ENCODE measurements at regions not wholly inside any gene's neighbourhood (a gene's known extent, or its start where the extent isn't known, plus 50 kb on each side); places are given as distances from the start of the nearest gene placed in this dataset.

DNA sequence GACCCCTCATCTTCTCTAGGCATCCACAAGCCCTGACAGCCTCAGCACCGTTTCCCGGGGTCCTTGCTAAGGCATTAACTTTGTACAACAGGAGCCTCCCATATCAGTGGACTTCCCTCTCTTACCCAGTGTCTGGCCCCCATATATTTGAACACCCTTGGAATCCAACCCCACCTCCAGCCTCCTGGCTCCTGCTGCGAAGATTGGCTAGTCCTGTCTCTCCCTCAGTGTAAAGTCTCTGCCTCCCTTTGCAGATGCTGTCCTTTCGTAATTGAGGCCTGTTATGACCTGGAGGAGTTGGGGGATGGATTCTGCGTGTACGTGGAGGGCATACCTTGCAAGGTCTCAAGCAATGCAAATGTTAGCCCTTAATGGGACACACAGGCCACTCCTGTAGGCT, 413.7 kb downstream of the IRS2 start:
- H3K4me3 ChIP-seq (ENCODE audit: low read length in 2 of 2), result no peak overlapping the region
- H3K9ac ChIP-seq (ENCODE audit: low read depth in 1 of 2, low read length in 2 of 2), result no peak overlapping the region
- no peaks in the 10 kb centered on the region for H3K4me1 ChIP-seq (ENCODE audit: control insufficient read depth in 2 of 2, insufficient read depth in 2 of 2, low read length in 2 of 2)
- no peak overlapping the region for H3K27ac ChIP-seq (ENCODE audit: low read depth in 2 of 2, low read length in 2 of 2)
- H3K9me3 ChIP-seq (ENCODE audit: control insufficient read depth in 2 of 2, low read length in 2 of 2), result no peaks in the 10 kb centered on the region
- no peaks in the 10 kb centered on the region for H3K27me3 ChIP-seq (ENCODE audit: control insufficient read depth in 2 of 2, insufficient read depth in 2 of 2, low read length in 2 of 2)
- no peaks in the 10 kb centered on the region for H3K36me3 ChIP-seq (ENCODE audit: control insufficient read depth in 2 of 2, insufficient read depth in 2 of 2, low read length in 2 of 2)

DNA sequence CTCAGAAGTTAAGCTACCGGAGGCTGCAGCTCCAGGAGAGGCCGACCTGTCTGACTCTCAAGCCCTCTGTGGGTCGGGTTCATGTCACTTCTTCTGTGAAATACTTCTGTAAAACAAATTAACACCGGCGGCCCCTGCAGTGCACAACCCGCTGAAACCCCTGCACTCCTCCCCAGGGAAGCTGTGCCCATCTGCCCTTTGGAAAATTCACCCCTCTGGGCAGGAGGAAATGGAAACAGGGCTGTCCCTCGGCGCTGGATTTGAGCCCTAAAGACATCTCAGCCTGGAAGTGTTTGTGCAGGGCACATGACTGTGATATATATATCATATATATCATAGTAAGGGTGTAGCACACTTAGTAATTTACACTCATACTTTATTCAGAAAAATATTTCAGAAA, 415.3 kb downstream of the IRS2 start:
- no peaks in the 10 kb centered on the region for H3K27me3 ChIP-seq (ENCODE audit: control insufficient read depth in 2 of 2, insufficient read depth in 2 of 2, low read length in 2 of 2)
- no peaks in the 10 kb centered on the region for H3K36me3 ChIP-seq (ENCODE audit: control insufficient read depth in 2 of 2, insufficient read depth in 2 of 2, low read length in 2 of 2)
- H3K27ac ChIP-seq (ENCODE audit: low read depth in 2 of 2, low read length in 2 of 2), result no peak overlapping the region
- H3K9ac ChIP-seq (ENCODE audit: low read depth in 1 of 2, low read length in 2 of 2), result no peak overlapping the region
- no peaks in the 10 kb centered on the region for H3K9me3 ChIP-seq (ENCODE audit: control insufficient read depth in 2 of 2, low read length in 2 of 2)
- H3K4me1 ChIP-seq (ENCODE audit: control insufficient read depth in 2 of 2, insufficient read depth in 2 of 2, low read length in 2 of 2), result no peaks in the 10 kb centered on the region
- H3K4me3 ChIP-seq (ENCODE audit: low read length in 2 of 2), result no peak overlapping the region

DNA sequence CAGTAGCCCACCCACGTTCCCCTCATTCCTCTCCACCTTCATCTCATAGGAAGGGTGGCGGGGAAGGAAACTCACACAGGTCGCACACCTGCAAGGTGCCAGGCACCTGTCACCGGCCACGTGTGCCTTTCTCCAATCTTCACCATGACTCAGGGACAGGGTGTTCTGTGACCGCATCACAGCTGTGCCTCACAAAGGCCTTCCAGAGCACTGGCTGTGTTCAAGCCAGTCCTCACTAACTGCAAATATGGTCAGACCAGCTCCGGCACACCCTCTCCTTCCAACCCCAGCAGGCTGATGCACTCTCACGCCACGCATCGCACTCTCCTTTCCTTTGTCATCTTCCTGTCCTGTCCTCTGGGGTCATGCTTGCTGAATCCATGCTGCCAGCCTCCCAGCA, 415.9 kb downstream of the IRS2 start:
- H3K27me3 ChIP-seq (ENCODE audit: control insufficient read depth in 2 of 2, insufficient read depth in 2 of 2, low read length in 2 of 2), result no peaks in the 10 kb centered on the region
- H3K27ac ChIP-seq (ENCODE audit: low read depth in 2 of 2, low read length in 2 of 2), result no peak overlapping the region
- no peaks in the 10 kb centered on the region for H3K9me3 ChIP-seq (ENCODE audit: control insufficient read depth in 2 of 2, low read length in 2 of 2)
- H3K9ac ChIP-seq (ENCODE audit: low read depth in 1 of 2, low read length in 2 of 2), result no peak overlapping the region
- H3K4me1 ChIP-seq (ENCODE audit: control insufficient read depth in 2 of 2, insufficient read depth in 2 of 2, low read length in 2 of 2), result no peaks in the 10 kb centered on the region
- H3K36me3 ChIP-seq (ENCODE audit: control insufficient read depth in 2 of 2, insufficient read depth in 2 of 2, low read length in 2 of 2), result no peaks in the 10 kb centered on the region
- H3K4me3 ChIP-seq (ENCODE audit: low read length in 2 of 2), result no peak overlapping the region

DNA sequence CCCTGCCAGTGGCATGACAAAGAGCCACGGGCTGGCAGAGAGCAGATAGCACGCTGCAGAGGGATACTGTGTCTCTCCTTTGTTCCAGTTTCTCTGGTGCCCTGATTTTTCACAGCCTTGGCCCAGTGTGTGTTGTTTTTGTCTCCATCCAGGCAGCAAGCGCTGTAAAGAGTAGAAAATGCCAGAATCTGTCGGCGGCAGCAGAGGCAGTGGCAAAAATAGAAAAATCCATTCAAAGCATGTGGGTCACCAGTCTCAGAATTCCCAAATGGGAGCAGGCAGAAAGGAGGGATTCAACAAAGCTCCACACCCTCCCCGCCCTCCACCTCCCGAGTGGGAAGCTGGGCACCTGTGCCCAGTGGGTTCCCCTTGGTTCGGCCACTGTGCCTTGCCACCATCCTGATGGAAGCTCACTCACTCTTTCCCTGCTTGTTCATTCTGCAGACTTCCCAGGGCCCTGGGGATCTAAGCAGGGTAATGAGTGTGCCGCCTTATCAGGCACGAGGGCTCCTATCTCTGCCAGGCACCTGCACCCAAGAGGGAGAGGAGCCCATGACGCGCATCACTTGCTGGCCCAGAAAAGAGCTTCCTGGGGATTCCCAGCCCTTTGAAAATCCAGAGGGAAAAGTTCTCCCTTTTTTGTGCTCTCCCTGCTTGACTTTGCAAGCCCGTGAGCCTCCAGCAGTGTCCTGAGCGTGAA, 416.9 kb downstream of the IRS2 start:
- H3K4me1 ChIP-seq (ENCODE audit: control insufficient read depth in 2 of 2, insufficient read depth in 2 of 2, low read length in 2 of 2), result no peaks in the 10 kb centered on the region
- no peak overlapping the region for H3K4me3 ChIP-seq (ENCODE audit: low read length in 2 of 2)
- no peaks in the 10 kb centered on the region for H3K27me3 ChIP-seq (ENCODE audit: control insufficient read depth in 2 of 2, insufficient read depth in 2 of 2, low read length in 2 of 2)
- H3K36me3 ChIP-seq (ENCODE audit: control insufficient read depth in 2 of 2, insufficient read depth in 2 of 2, low read length in 2 of 2), result no peaks in the 10 kb centered on the region
- no peaks in the 10 kb centered on the region for H3K9me3 ChIP-seq (ENCODE audit: control insufficient read depth in 2 of 2, low read length in 2 of 2)
- H3K9ac ChIP-seq (ENCODE audit: low read depth in 1 of 2, low read length in 2 of 2), result no peak overlapping the region
- H3K27ac ChIP-seq (ENCODE audit: low read depth in 2 of 2, low read length in 2 of 2), result no peak overlapping the region

DNA sequence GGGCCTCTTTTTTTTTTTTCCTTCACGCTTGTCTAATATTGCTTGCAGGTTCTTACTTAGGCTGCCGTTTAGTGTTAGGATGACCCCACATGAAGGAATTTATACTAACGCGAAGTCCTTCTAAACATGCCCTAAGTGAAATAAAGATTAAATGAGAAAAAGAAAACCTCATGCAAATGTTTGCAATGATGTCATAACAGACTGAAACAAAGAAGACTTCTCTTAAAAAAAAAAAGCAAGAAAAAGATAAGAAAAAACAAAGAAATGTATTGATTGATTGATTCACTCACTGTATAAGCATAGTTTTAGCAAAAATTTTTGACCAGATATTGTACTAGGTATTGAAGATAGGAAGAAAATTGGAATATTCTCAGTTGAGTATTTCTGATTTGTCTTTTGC, 418.2 kb downstream of the IRS2 start:
- no peak overlapping the region for H3K4me3 ChIP-seq (ENCODE audit: low read length in 2 of 2)
- no peaks in the 10 kb centered on the region for H3K9me3 ChIP-seq (ENCODE audit: control insufficient read depth in 2 of 2, low read length in 2 of 2)
- no peaks in the 10 kb centered on the region for H3K4me1 ChIP-seq (ENCODE audit: control insufficient read depth in 2 of 2, insufficient read depth in 2 of 2, low read length in 2 of 2)
- no peaks in the 10 kb centered on the region for H3K36me3 ChIP-seq (ENCODE audit: control insufficient read depth in 2 of 2, insufficient read depth in 2 of 2, low read length in 2 of 2)
- no peak overlapping the region for H3K9ac ChIP-seq (ENCODE audit: low read depth in 1 of 2, low read length in 2 of 2)
- H3K27ac ChIP-seq (ENCODE audit: low read depth in 2 of 2, low read length in 2 of 2), result no peak overlapping the region
- H3K27me3 ChIP-seq (ENCODE audit: control insufficient read depth in 2 of 2, insufficient read depth in 2 of 2, low read length in 2 of 2), result no peaks in the 10 kb centered on the region

DNA sequence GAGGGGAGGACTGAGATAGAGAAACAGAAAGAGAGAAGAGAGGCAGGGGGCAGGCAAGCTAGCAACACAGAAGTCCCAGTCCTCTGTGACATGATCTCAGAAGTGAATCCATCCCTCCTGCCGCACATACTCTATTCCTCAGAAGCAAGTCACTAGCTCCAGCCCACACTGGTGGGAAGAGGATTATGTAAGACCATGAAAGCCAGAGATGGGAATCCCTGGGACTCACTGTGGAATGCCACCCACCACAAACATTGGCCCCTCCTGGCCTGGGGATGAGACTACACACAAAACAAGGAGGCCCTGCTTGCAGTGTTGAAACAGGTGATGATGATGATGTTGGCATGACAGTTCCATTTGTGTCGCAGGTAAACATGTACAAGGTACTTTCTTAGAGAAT, 419.9 kb downstream of the IRS2 start:
- Histone ChIP-seq H3K9ac (ENCODE audit: low read depth in 1 of 2, low read length in 2 of 2) (no peak overlapping the region), H3K36me3 (ENCODE audit: control insufficient read depth in 2 of 2, insufficient read depth in 2 of 2, low read length in 2 of 2) (no peaks in the 10 kb centered on the region), H3K4me1 (ENCODE audit: control insufficient read depth in 2 of 2, insufficient read depth in 2 of 2, low read length in 2 of 2) (no peaks in the 10 kb centered on the region), H3K9me3 (ENCODE audit: control insufficient read depth in 2 of 2, low read length in 2 of 2) (no peaks in the 10 kb centered on the region), H3K27ac (ENCODE audit: low read depth in 2 of 2, low read length in 2 of 2) (no peak overlapping the region), H3K27me3 (ENCODE audit: control insufficient read depth in 2 of 2, insufficient read depth in 2 of 2, low read length in 2 of 2) (no peaks in the 10 kb centered on the region), H3K4me3 (ENCODE audit: low read length in 2 of 2) (no peak overlapping the region)

DNA sequence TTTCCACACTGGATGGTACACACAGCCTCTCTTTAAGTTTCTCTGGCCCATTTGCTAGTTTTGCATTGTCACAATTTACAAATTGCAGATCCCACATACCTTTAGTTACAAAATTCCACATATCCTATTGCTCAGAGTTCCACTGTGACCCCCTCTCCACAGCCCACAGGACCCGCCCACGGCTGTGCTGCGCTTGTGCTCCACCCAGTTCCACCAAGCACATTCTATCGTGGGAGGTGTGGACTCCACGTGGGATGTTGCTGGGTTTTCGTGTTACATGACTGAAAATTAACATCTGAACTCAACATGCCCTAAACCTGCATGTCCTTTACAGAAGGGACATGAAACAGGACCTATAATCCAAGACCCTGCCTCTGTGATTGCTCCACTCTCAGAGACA, 423.0 kb downstream of the IRS2 start:
- Histone ChIP-seq H3K9me3 (ENCODE audit: control insufficient read depth in 2 of 2, low read length in 2 of 2) (no peaks in the 10 kb centered on the region), H3K4me3 (ENCODE audit: low read length in 2 of 2) (no peak overlapping the region), H3K27me3 (ENCODE audit: control insufficient read depth in 2 of 2, insufficient read depth in 2 of 2, low read length in 2 of 2) (no peaks in the 10 kb centered on the region), H3K4me1 (ENCODE audit: control insufficient read depth in 2 of 2, insufficient read depth in 2 of 2, low read length in 2 of 2) (no peaks in the 10 kb centered on the region), H3K27ac (ENCODE audit: low read depth in 2 of 2, low read length in 2 of 2) (no peak overlapping the region), H3K9ac (ENCODE audit: low read depth in 1 of 2, low read length in 2 of 2) (no peak overlapping the region), H3K36me3 (ENCODE audit: control insufficient read depth in 2 of 2, insufficient read depth in 2 of 2, low read length in 2 of 2) (no peaks in the 10 kb centered on the region)

DNA sequence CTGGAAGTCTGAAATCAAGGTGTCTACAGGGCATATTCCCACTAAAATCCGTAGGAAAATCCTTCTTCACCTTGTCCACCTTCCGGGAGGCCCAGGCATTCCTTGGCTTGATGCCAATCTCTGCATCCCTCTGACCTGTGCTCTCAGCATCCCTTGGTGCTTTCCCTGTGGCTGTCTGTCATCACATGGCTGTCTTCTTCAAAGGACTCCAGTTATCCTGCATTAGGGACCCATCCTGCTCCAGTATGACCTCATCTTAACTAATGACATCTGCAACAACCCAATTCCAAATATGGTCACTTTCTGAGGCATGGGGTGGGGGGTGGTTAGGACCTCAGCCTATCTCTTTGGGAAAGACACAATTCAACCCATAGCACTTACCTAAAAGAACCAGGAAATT, 423.8 kb downstream of the IRS2 start:
- Histone ChIP-seq H3K27me3 (ENCODE audit: control insufficient read depth in 2 of 2, insufficient read depth in 2 of 2, low read length in 2 of 2) (no peaks in the 10 kb centered on the region), H3K36me3 (ENCODE audit: control insufficient read depth in 2 of 2, insufficient read depth in 2 of 2, low read length in 2 of 2) (no peaks in the 10 kb centered on the region), H3K4me3 (ENCODE audit: low read length in 2 of 2) (no peak overlapping the region), H3K9me3 (ENCODE audit: control insufficient read depth in 2 of 2, low read length in 2 of 2) (no peaks in the 10 kb centered on the region), H3K27ac (ENCODE audit: low read depth in 2 of 2, low read length in 2 of 2) (no peak overlapping the region), H3K9ac (ENCODE audit: low read depth in 1 of 2, low read length in 2 of 2) (no peak overlapping the region), H3K4me1 (ENCODE audit: control insufficient read depth in 2 of 2, insufficient read depth in 2 of 2, low read length in 2 of 2) (no peaks in the 10 kb centered on the region)

DNA sequence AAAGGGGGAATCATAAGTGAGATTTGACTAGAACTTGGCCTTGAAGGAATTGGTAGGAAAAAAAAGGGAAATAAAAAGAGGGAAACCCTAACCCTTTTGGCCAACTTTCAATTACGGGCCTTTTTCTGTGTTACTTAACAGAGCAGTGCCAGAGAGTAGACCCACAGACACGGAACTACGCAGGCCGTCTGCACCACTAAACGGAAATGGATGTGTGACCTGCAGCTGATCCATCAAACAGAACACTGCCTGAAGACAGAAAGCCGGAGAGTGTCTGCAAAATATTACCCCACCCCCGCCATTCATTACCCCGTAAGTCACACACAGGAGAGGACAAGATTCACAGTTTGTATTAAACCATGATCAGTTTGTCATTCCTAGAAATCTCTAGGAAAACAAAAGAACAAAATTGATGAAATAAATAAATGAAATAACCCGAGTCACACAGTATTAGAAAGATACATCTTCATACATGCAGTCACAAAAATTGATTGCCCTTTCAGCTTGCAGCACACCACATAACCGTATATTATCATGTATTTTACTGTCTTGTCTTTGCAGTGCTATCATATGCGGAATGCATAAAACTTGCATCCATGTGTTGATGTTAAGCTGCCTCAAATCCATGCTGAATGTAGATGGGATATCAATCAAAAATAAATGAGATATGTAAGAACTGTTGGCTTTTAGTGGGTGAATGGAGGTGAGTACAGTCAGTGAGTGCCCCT, 424.7 kb downstream of the IRS2 start:
- Histone ChIP-seq H3K9ac (ENCODE audit: low read depth in 1 of 2, low read length in 2 of 2) (no peak overlapping the region), H3K9me3 (ENCODE audit: control insufficient read depth in 2 of 2, low read length in 2 of 2) (no peaks in the 10 kb centered on the region), H3K27me3 (ENCODE audit: control insufficient read depth in 2 of 2, insufficient read depth in 2 of 2, low read length in 2 of 2) (no peaks in the 10 kb centered on the region), H3K36me3 (ENCODE audit: control insufficient read depth in 2 of 2, insufficient read depth in 2 of 2, low read length in 2 of 2) (no peaks in the 10 kb centered on the region), H3K27ac (ENCODE audit: low read depth in 2 of 2, low read length in 2 of 2) (no peak overlapping the region), H3K4me1 (ENCODE audit: control insufficient read depth in 2 of 2, insufficient read depth in 2 of 2, low read length in 2 of 2) (no peaks in the 10 kb centered on the region), H3K4me3 (ENCODE audit: low read length in 2 of 2) (no peak overlapping the region)

DNA sequence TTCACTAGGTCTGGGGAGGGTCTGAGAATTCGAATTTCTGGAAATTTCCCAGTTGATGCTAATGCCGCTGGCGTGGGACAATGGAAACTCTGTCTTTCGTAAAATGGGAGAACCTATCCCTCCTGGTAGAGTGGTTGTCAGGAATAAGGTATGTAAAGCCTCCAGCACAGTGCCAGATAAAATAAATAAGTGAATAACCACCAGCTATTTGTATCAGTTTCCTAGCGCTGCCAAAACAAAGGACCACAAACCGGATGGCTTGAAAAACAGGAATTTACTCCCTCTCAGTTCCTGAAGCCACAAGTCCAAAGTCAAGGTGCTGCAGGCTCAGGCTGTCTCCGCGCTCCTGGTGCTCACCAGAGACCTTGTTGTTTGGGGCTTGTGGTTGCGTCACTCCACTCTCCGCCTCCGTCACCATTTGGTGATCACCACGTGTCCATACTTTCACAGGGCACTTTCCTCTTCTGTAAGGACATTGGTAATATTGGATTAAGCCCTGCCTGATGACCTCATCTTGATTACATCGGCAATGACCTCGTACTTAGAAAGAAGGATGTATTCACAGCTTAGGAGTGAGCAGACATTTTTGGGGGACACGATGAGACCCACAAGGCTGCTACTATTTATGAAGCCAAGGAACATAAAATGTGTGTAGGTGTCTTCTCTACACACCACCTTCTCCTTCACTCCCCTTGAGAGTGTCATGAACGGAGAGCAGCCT, 428.5 kb downstream of the IRS2 start:
- no peak overlapping the region for H3K9ac ChIP-seq (ENCODE audit: low read depth in 1 of 2, low read length in 2 of 2)
- H3K4me1 ChIP-seq (ENCODE audit: control insufficient read depth in 2 of 2, insufficient read depth in 2 of 2, low read length in 2 of 2), result no peaks in the 10 kb centered on the region
- no peak overlapping the region for H3K27ac ChIP-seq (ENCODE audit: low read depth in 2 of 2, low read length in 2 of 2)
- H3K4me3 ChIP-seq (ENCODE audit: low read length in 2 of 2), result no peak overlapping the region
- no peaks in the 10 kb centered on the region for H3K36me3 ChIP-seq (ENCODE audit: control insufficient read depth in 2 of 2, insufficient read depth in 2 of 2, low read length in 2 of 2)
- H3K27me3 ChIP-seq (ENCODE audit: control insufficient read depth in 2 of 2, insufficient read depth in 2 of 2, low read length in 2 of 2), result no peaks in the 10 kb centered on the region
- H3K9me3 ChIP-seq (ENCODE audit: control insufficient read depth in 2 of 2, low read length in 2 of 2), result no peaks in the 10 kb centered on the region
